Stimulated activated naive B cell treated with anti-CD40 and anti-IgM and Interleukin-4, amounts not matched to agents 10 μg/mL and 1 μg/mL and 100 μg/mL, for 72 hours (primary cell): ENCODE measurements at regions not wholly inside any gene's neighbourhood (a gene's known extent, or its start where the extent isn't known, plus 50 kb on each side); places are given as distances from the start of the nearest gene placed in this dataset.
A peak's percentile ranks its signal among the peaks of the same experiment; 100 is the strongest.

Experiments used
- ATAC-seq, 2 donors: fragments of 150-1000 bp; cut with Tn5 transposase; replicated peaks; 2 replicates each; pipeline ENCODE4 v1.10.0; 2021; ENCODE audit warnings: moderate library complexity in 1 of 2
- DNase-seq: peaks from one replicate; pipeline ENCODE4 v3.0.0; 2021
- H3K27ac Mint-ChIP-seq: one replicate; pipeline ENCODE4 v1.8.0; 2022; ENCODE audit warnings: mild to moderate bottlenecking, mixed read lengths
- H3K27me3 Mint-ChIP-seq, 2 donors: one replicate each; pipeline ENCODE4 v1.8.0; 2022; ENCODE audit warnings: mixed read lengths in 2 of 2
- H3K36me3 Mint-ChIP-seq, 2 donors: one replicate each; pipeline ENCODE4 v1.8.0; 2022; ENCODE audit warnings: mixed read lengths in 2 of 2, mild to moderate bottlenecking in 1 of 2
- H3K4me1 Mint-ChIP-seq, 2 donors: one replicate each; pipeline ENCODE4 v1.8.0; 2022; ENCODE audit warnings: mixed read lengths in 2 of 2, mild to moderate bottlenecking in 1 of 2
- H3K4me3 Mint-ChIP-seq, 2 donors: one replicate each; pipeline ENCODE4 v1.8.0; 2022; ENCODE audit warnings: mild to moderate bottlenecking in 2 of 2, mixed read lengths in 2 of 2, moderate library complexity in 1 of 2
- H3K9me3 Mint-ChIP-seq, 2 donors: one replicate each; pipeline ENCODE4 v1.8.0; 2022; ENCODE audit warnings: mixed read lengths in 2 of 2, mild to moderate bottlenecking in 1 of 2

GRCh38 chr5:56508249-56508648, 275.1 kb upstream of the ANKRD55 start:
- DNase-seq (no peak), ATAC-seq (no peak)
- H3K4me3 Mint-ChIP-seq, result no peak overlapping the region
- H3K27me3 Mint-ChIP-seq, result no peaks in the 10 kb centered on the region
- H3K4me1 Mint-ChIP-seq, result peaks cover 12 to 28% of the 10 kb centered on the region in 2 donors
- H3K9me3 Mint-ChIP-seq, result no peaks in the 10 kb centered on the region
- H3K27ac Mint-ChIP-seq, result no peak overlapping the region
- no peaks in the 10 kb centered on the region for H3K36me3 Mint-ChIP-seq

GRCh38 chr5:56507351-56507930, 274.3 kb upstream of the ANKRD55 start:
- Mint-ChIP-seq H3K27ac (no peak overlapping the region), H3K36me3 (no peaks in the 10 kb centered on the region)
- peak in 1 of 2 donors; percentile 23 for ATAC-seq

GRCh38 chr5:56506211-56506965, 273.3 kb upstream of the ANKRD55 start:
- no peak overlapping the region for H3K27ac Mint-ChIP-seq
- no peaks in the 10 kb centered on the region for H3K27me3 Mint-ChIP-seq
- peaks cover 12 to 32% of the 10 kb centered on the region in 2 donors for H3K4me1 Mint-ChIP-seq
- DNase-seq (no peak), ATAC-seq (no peak)
- no peak overlapping the region for H3K4me3 Mint-ChIP-seq
- H3K9me3 Mint-ChIP-seq, result no peaks in the 10 kb centered on the region
- H3K36me3 Mint-ChIP-seq, result no peaks in the 10 kb centered on the region

More at GRCh38 chr5:56507351-56507930, 274.3 kb upstream of the ANKRD55 start:
- Mint-ChIP-seq H3K4me1 (peaks cover 6 to 24% of the 10 kb centered on the region in 2 donors), H3K9me3 (no peaks in the 10 kb centered on the region), H3K27me3 (no peaks in the 10 kb centered on the region), H3K4me3 (no peak overlapping the region)
- DNase-seq, result no peak

- Mint-ChIP-seq H3K36me3 (no peaks in the 10 kb centered on the region), H3K4me1 (peaks cover 13 to 36% of the 10 kb centered on the region in 2 donors), H3K4me3 (no peak overlapping the region), H3K9me3 (no peaks in the 10 kb centered on the region), H3K27ac (no peak overlapping the region), H3K27me3 (no peaks in the 10 kb centered on the region)
- ATAC-seq (no peak), DNase-seq (no peak)
Measured at GRCh38 chr5:56503929-56504328, 270.8 kb upstream of the ANKRD55 start.

GRCh38 chr5:56501781-56502557, 268.8 kb upstream of the ANKRD55 start:
- Mint-ChIP-seq H3K36me3 (no peaks in the 10 kb centered on the region), H3K4me3 (no peak overlapping the region), H3K27me3 (no peaks in the 10 kb centered on the region), H3K27ac (no peak overlapping the region), H3K9me3 (no peaks in the 10 kb centered on the region), H3K4me1 (peaks cover 11 to 29% of the 10 kb centered on the region in 2 donors)
- ATAC-seq (peak; percentile 88 to 90), DNase-seq (no peak)

- no peak for ATAC-seq
- Mint-ChIP-seq H3K9me3 (no peaks in the 10 kb centered on the region), H3K27ac (peak overlapping the region; percentile 32)
Measured at GRCh38 chr5:56499901-56500300, 266.8 kb upstream of the ANKRD55 start.

GRCh38 chr5:56499491-56499890, 266.4 kb upstream of the ANKRD55 start:
- DNase-seq, result no peak
- no peaks in the 10 kb centered on the region for H3K27me3 Mint-ChIP-seq
- H3K4me3 Mint-ChIP-seq, result no peak overlapping the region
- peak overlapping the region; percentile 32 for H3K27ac Mint-ChIP-seq
- no peaks in the 10 kb centered on the region for H3K9me3 Mint-ChIP-seq
- no peaks in the 10 kb centered on the region for H3K36me3 Mint-ChIP-seq
- no peak for ATAC-seq
- peaks cover 25 to 43% of the 10 kb centered on the region in 2 donors for H3K4me1 Mint-ChIP-seq

More at GRCh38 chr5:56499901-56500300, 266.8 kb upstream of the ANKRD55 start:
- no peaks in the 10 kb centered on the region for H3K36me3 Mint-ChIP-seq
- H3K27me3 Mint-ChIP-seq, result no peaks in the 10 kb centered on the region
- no peak for DNase-seq
- H3K4me3 Mint-ChIP-seq, result no peak overlapping the region
- peaks cover 21 to 39% of the 10 kb centered on the region in 2 donors for H3K4me1 Mint-ChIP-seq

GRCh38 chr5:56498759-56499395, 265.7 kb upstream of the ANKRD55 start:
- Mint-ChIP-seq H3K27ac (no peak overlapping the region), H3K27me3 (no peaks in the 10 kb centered on the region), H3K36me3 (no peaks in the 10 kb centered on the region), H3K9me3 (no peaks in the 10 kb centered on the region), H3K4me3 (no peak overlapping the region), H3K4me1 (peaks cover 29 to 49% of the 10 kb centered on the region in 2 donors)
- no peak for DNase-seq
- ATAC-seq, result no peak

- no peak for ATAC-seq
- peaks cover 23 to 46% of the 10 kb centered on the region in 2 donors for H3K4me1 Mint-ChIP-seq
- H3K9me3 Mint-ChIP-seq, result no peaks in the 10 kb centered on the region
- H3K27me3 Mint-ChIP-seq, result no peaks in the 10 kb centered on the region
- H3K4me3 Mint-ChIP-seq, result no peak overlapping the region
- no peaks in the 10 kb centered on the region for H3K36me3 Mint-ChIP-seq
- H3K27ac Mint-ChIP-seq, result no peak overlapping the region
- no peak for DNase-seq
Measured at GRCh38 chr5:56496581-56497063, 263.5 kb upstream of the ANKRD55 start.

- H3K4me1 Mint-ChIP-seq, result peaks cover 22 to 51% of the 10 kb centered on the region in 2 donors
- DNase-seq, result peak; percentile 48
- H3K27ac Mint-ChIP-seq, result peak overlapping the region; percentile 60
- H3K9me3 Mint-ChIP-seq, result no peaks in the 10 kb centered on the region
- H3K4me3 Mint-ChIP-seq, result peak overlapping the region; percentile 18 to 20
- ATAC-seq, result peak; percentile 85 to 91
- no peaks in the 10 kb centered on the region for H3K27me3 Mint-ChIP-seq
- no peaks in the 10 kb centered on the region for H3K36me3 Mint-ChIP-seq
Measured at GRCh38 chr5:56494300-56494731, 261.2 kb upstream of the ANKRD55 start.

- Mint-ChIP-seq H3K36me3 (no peaks in the 10 kb centered on the region), H3K27me3 (no peaks in the 10 kb centered on the region), H3K4me3 (no peak overlapping the region), H3K27ac (no peak overlapping the region), H3K4me1 (peaks cover 22 to 51% of the 10 kb centered on the region in 2 donors), H3K9me3 (no peaks in the 10 kb centered on the region)
- DNase-seq, result no peak
- no peak for ATAC-seq
Measured at GRCh38 chr5:56493766-56494165, 260.6 kb upstream of the ANKRD55 start.

- ATAC-seq (no peak), DNase-seq (no peak)
- Mint-ChIP-seq H3K4me3 (no peak overlapping the region), H3K4me1 (peaks cover 22 to 51% of the 10 kb centered on the region in 2 donors), H3K27me3 (no peaks in the 10 kb centered on the region), H3K27ac (no peak overlapping the region), H3K9me3 (no peaks in the 10 kb centered on the region), H3K36me3 (peaks cover 0 to 1% of the 10 kb centered on the region in 2 donors)
Measured at GRCh38 chr5:56493308-56493707, 260.2 kb upstream of the ANKRD55 start.

GRCh38 chr5:56492812-56493211, 259.7 kb upstream of the ANKRD55 start:
- DNase-seq, result no peak
- Mint-ChIP-seq H3K36me3 (peaks cover 0 to 4% of the 10 kb centered on the region in 2 donors), H3K9me3 (no peaks in the 10 kb centered on the region), H3K4me3 (no peak overlapping the region), H3K27ac (peak overlapping the region; percentile 37), H3K4me1 (peaks cover 22 to 51% of the 10 kb centered on the region in 2 donors), H3K27me3 (no peaks in the 10 kb centered on the region)
- ATAC-seq, result no peak

GRCh38 chr5:56490971-56491468, 257.9 kb upstream of the ANKRD55 start:
- peaks cover 15 to 42% of the 10 kb centered on the region in 2 donors for H3K4me1 Mint-ChIP-seq
- H3K36me3 Mint-ChIP-seq, result peaks cover 0 to 10% of the 10 kb centered on the region in 2 donors
- no peak for DNase-seq
- H3K4me3 Mint-ChIP-seq, result no peak overlapping the region
- no peaks in the 10 kb centered on the region for H3K27me3 Mint-ChIP-seq
- ATAC-seq, result peak; percentile 57 to 59
- peaks cover 3 to 4% of the 10 kb centered on the region in 2 donors for H3K9me3 Mint-ChIP-seq
- peak overlapping the region; percentile 20 for H3K27ac Mint-ChIP-seq
